ENCODE measurements at regions not wholly inside any gene's neighbourhood (a gene's known extent, or its start where the extent isn't known, plus 50 kb on each side); places are given as distances from the start of the nearest gene placed in this dataset.

GRCh38 chr20:48205281-48205782 is 420.1 kb upstream of the SULF2 start:
- H3K4me1 Mint-ChIP-seq (ENCODE audit: low read depth), result no peaks in the 10 kb centered on the region
- H3K27me3 Mint-ChIP-seq, result no peaks in the 10 kb centered on the region
- H3K27ac Mint-ChIP-seq, result no peak overlapping the region
- no peak overlapping the region for H3K4me3 Mint-ChIP-seq
- H3K9me3 Mint-ChIP-seq (ENCODE audit: low read depth), result no peaks in the 10 kb centered on the region
- H3K36me3 Mint-ChIP-seq, result no peaks in the 10 kb centered on the region

DNA sequence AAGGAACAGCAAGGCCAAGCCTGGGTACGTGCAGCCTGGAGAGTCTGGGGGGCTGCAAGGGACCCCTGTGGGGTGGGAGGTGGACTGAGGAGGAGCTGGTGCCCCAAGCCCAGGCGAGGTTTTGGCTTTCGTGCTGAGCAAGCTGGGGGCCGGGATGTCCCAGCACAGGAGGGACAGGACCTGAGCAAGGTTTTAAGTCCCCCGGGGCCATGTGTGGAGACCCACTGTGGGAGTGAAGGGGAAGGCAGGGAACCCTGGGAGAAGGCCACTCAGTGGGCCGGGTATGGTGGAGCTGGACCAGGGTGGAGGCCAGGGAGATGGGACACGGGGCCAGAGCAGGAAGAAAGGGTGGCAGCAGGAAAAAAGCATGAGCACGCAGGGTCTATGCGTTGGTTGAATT is 419.2 kb upstream of the SULF2 start:
- Mint-ChIP-seq H3K36me3 (no peaks in the 10 kb centered on the region), H3K27ac (no peak overlapping the region), H3K4me1 (ENCODE audit: low read depth) (no peaks in the 10 kb centered on the region)

GRCh38 chr20:48203252-48203651 is 418.0 kb upstream of the SULF2 start:
- Mint-ChIP-seq H3K27ac (no peak overlapping the region), H3K9me3 (ENCODE audit: low read depth) (no peaks in the 10 kb centered on the region), H3K4me3 (no peak overlapping the region), H3K4me1 (ENCODE audit: low read depth) (no peaks in the 10 kb centered on the region), H3K36me3 (no peaks in the 10 kb centered on the region), H3K27me3 (no peaks in the 10 kb centered on the region)

More for the DNA sequence above, 419.2 kb upstream of the SULF2 start:
- H3K4me3 Mint-ChIP-seq, result no peak overlapping the region
- no peaks in the 10 kb centered on the region for H3K27me3 Mint-ChIP-seq
- H3K9me3 Mint-ChIP-seq (ENCODE audit: low read depth), result no peaks in the 10 kb centered on the region

GRCh38 chr20:48202334-48203113 is 417.2 kb upstream of the SULF2 start:
- H3K9me3 Mint-ChIP-seq (ENCODE audit: low read depth), result no peaks in the 10 kb centered on the region
- no peaks in the 10 kb centered on the region for H3K36me3 Mint-ChIP-seq
- no peaks in the 10 kb centered on the region for H3K27me3 Mint-ChIP-seq
- no peaks in the 10 kb centered on the region for H3K4me1 Mint-ChIP-seq (ENCODE audit: low read depth)
- H3K4me3 Mint-ChIP-seq, result no peak overlapping the region
- H3K27ac Mint-ChIP-seq, result no peak overlapping the region

GRCh38 chr20:48201885-48202284 is 416.6 kb upstream of the SULF2 start:
- no peak overlapping the region for H3K4me3 Mint-ChIP-seq
- no peak overlapping the region for H3K27ac Mint-ChIP-seq
- no peaks in the 10 kb centered on the region for H3K36me3 Mint-ChIP-seq
- H3K27me3 Mint-ChIP-seq, result no peaks in the 10 kb centered on the region
- no peaks in the 10 kb centered on the region for H3K4me1 Mint-ChIP-seq (ENCODE audit: low read depth)
- H3K9me3 Mint-ChIP-seq (ENCODE audit: low read depth), result no peaks in the 10 kb centered on the region

DNA sequence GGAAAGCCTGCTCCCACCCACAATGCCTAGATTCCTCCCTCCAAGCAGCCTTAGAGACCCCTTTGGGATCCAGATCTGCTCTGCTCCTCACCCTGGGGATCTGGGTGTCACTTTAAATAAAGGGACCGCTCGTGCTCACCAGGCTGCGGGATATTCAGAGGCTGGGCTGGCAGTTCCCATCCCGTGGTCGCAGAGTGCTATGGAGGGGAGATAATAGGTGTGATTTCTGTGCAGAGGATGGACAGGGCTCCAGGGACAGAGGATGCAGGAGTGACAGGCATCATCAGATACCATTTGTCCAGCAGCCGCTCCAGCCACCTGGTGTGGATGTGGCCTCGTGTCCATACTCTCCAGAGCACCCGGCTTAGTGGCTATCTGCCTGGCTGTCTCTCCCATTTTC is 415.9 kb upstream of the SULF2 start:
- no peak overlapping the region for H3K27ac Mint-ChIP-seq
- H3K27me3 Mint-ChIP-seq, result no peaks in the 10 kb centered on the region
- H3K36me3 Mint-ChIP-seq, result no peaks in the 10 kb centered on the region
- no peak overlapping the region for H3K4me3 Mint-ChIP-seq
- no peaks in the 10 kb centered on the region for H3K9me3 Mint-ChIP-seq (ENCODE audit: low read depth)
- H3K4me1 Mint-ChIP-seq (ENCODE audit: low read depth), result no peaks in the 10 kb centered on the region

DNA sequence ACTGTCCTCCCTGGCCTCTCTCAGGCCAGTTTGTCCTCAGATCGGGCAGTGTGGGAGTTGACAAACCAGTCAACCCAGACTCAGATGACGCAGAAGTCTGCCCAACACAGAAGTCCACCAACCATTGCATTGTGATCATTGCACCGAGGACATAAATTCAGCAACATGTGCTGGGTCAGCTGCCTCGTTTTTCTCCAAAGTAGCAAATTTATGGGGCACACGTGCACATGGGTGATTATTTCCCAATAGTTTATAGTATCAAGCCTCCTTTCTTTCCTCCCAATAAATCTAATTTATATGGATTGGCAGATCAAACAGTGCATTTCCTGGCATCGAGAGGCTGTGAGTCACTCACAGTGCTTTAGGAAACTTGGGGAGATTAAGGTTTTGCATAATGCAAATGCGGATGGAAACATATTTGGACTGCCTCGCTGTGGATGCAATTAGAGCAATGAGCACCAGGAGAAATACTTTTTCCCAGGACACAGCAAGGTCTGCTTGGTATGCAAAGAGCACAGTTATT is 413.7 kb upstream of the SULF2 start:
- no peak overlapping the region for H3K4me3 Mint-ChIP-seq
- H3K36me3 Mint-ChIP-seq, result no peaks in the 10 kb centered on the region

GRCh38 chr20:48197066-48197465 is 411.8 kb upstream of the SULF2 start:
- H3K4me1 Mint-ChIP-seq (ENCODE audit: low read depth), result no peaks in the 10 kb centered on the region
- no peak overlapping the region for H3K4me3 Mint-ChIP-seq
- H3K36me3 Mint-ChIP-seq, result no peaks in the 10 kb centered on the region
- H3K9me3 Mint-ChIP-seq (ENCODE audit: low read depth), result no peaks in the 10 kb centered on the region
- no peaks in the 10 kb centered on the region for H3K27me3 Mint-ChIP-seq
- no peak overlapping the region for H3K27ac Mint-ChIP-seq

More for the DNA sequence above, 413.7 kb upstream of the SULF2 start:
- no peaks in the 10 kb centered on the region for H3K4me1 Mint-ChIP-seq (ENCODE audit: low read depth)
- no peaks in the 10 kb centered on the region for H3K9me3 Mint-ChIP-seq (ENCODE audit: low read depth)
- H3K27ac Mint-ChIP-seq, result no peak overlapping the region
- no peaks in the 10 kb centered on the region for H3K27me3 Mint-ChIP-seq

DNA sequence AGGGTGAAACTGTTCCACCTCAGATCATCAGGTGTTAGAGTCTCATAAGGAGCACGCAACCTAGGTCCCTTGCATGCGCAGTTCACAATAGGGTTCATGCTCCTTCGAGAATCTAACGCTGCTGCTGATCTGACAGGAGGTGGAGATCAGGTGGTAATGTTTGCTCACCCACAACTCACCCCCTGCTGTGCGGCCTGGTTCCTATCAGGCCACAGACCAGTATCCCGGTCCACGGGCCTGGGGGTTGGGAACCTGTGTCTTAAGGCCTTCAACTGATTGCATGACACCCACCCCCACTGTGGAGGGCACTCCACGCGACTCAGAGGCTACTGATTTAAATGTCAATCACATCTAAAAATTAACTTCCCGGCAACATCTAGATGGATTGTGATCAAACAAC is 411.2 kb upstream of the SULF2 start:
- Mint-ChIP-seq H3K4me3 (no peak overlapping the region), H3K4me1 (ENCODE audit: low read depth) (no peaks in the 10 kb centered on the region), H3K9me3 (ENCODE audit: low read depth) (no peaks in the 10 kb centered on the region), H3K27me3 (no peaks in the 10 kb centered on the region), H3K27ac (no peak overlapping the region), H3K36me3 (no peaks in the 10 kb centered on the region)

DNA sequence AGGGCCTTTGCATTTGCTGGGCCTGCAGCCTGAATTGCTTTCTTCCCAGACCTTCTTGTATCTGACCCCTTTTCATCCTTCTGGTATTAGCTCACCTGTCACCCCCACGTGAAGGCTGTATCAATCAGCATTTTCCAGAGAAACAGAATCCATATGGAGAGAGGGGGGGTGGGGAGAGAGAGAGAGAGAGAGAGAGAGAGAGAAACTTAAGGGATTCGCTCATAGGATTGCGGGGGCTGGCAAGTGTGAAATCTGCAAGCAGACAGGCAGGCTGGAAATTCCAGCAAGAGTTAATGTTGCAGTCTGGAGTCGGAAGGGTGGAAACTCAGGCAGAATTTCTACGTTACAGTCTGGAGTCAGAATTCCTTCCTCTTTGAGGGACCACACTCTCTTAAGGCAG is 410.7 kb upstream of the SULF2 start:
- Mint-ChIP-seq H3K36me3 (no peaks in the 10 kb centered on the region), H3K27ac (no peak overlapping the region), H3K4me1 (ENCODE audit: low read depth) (no peaks in the 10 kb centered on the region), H3K4me3 (no peak overlapping the region), H3K9me3 (ENCODE audit: low read depth) (no peaks in the 10 kb centered on the region), H3K27me3 (no peaks in the 10 kb centered on the region)

GRCh38 chr20:48195121-48195870 is 410.0 kb upstream of the SULF2 start:
- Mint-ChIP-seq H3K36me3 (no peaks in the 10 kb centered on the region), H3K27me3 (no peaks in the 10 kb centered on the region), H3K4me1 (ENCODE audit: low read depth) (no peaks in the 10 kb centered on the region), H3K9me3 (ENCODE audit: low read depth) (no peaks in the 10 kb centered on the region), H3K27ac (no peak overlapping the region), H3K4me3 (no peak overlapping the region)

DNA sequence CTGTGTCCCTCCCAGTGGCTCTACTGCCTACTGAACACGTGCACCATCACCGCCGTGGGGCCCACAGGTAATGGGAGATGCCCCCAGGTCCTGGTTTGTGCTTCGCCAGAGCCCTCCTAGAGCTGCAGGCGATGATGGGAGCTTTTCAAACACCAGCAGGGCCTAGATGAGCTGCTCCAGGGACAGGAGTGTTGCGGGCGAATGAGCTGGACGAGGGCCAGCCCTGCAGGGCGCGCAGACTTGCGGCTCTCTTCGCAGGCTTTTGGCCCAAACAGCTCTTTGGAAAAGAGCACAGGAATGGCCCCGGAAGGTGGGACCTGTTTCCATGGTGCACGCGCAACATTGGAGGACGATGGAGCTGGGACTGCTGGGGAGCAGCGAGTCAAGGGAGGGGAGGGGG is 409.3 kb upstream of the SULF2 start:
- no peak overlapping the region for H3K27ac Mint-ChIP-seq
- H3K9me3 Mint-ChIP-seq (ENCODE audit: low read depth), result no peaks in the 10 kb centered on the region
- no peaks in the 10 kb centered on the region for H3K36me3 Mint-ChIP-seq
- H3K4me1 Mint-ChIP-seq (ENCODE audit: low read depth), result no peaks in the 10 kb centered on the region
- no peaks in the 10 kb centered on the region for H3K27me3 Mint-ChIP-seq
- H3K4me3 Mint-ChIP-seq, result no peak overlapping the region

DNA sequence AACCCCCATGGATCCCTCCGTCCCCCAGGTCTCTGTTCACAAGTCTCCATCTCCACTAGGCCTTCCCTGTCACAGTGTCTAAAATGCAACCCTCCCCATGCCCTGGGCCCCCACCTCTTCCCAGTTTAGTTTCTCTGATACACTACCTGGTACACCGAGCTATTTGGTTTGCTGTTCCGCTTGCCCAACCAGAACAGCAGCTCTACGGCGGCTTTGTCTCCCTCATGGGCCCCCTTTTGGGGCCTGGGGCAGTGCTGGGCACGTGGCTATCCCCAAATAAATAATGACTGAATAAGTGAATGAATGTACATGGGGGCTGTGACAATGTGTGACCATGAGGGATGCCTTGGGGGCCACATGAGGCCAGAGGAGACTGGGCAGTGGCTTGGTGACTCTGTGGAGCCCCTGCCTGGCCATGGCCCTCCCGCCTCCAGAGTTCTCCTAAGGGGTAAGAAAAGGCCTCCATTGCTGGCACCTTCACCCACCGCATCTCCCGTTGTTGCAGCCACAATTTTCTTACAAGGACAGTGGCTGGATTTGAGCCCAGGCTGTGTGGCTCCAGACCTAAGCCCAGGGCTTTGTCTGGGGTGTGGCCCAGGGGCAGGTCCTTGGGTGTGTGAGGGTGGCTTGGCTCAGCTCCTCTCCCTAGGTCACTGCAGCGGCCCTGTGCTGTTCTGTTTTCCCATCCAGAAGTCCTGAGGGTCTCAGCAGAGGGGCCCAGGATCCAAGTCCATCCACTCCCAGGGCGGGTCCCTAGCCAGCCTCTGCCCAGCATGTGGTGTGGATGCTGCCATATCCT is 408.5 kb upstream of the SULF2 start:
- Mint-ChIP-seq H3K27ac (no peak overlapping the region), H3K9me3 (ENCODE audit: low read depth) (no peaks in the 10 kb centered on the region), H3K4me3 (no peak overlapping the region), H3K36me3 (no peaks in the 10 kb centered on the region), H3K27me3 (no peaks in the 10 kb centered on the region), H3K4me1 (ENCODE audit: low read depth) (no peaks in the 10 kb centered on the region)

GRCh38 chr20:48192109-48192508 is 406.8 kb upstream of the SULF2 start:
- no peaks in the 10 kb centered on the region for H3K27me3 Mint-ChIP-seq
- H3K4me1 Mint-ChIP-seq (ENCODE audit: low read depth), result no peaks in the 10 kb centered on the region
- H3K4me3 Mint-ChIP-seq, result no peak overlapping the region
- no peak overlapping the region for H3K27ac Mint-ChIP-seq
- no peaks in the 10 kb centered on the region for H3K9me3 Mint-ChIP-seq (ENCODE audit: low read depth)
- H3K36me3 Mint-ChIP-seq, result no peaks in the 10 kb centered on the region

DNA sequence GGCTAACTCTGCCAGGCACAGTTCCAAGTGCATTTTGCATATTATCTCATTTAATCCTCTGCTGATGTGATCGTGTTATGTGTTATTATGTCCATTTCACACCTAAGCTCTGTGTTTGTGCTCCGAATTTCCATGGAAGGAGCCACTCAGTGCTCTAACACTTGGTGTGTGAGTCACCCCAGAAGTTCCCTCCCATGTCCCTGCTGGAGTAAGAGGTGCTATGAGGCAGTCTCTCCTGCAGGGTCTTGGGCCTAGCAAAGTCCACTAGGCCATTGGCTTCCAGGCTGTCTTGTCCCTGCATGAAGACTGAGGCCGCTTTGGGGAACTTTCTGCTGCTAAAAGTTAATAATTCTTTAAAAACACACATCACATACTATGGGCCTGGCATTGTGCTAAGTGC is 405.9 kb upstream of the SULF2 start:
- Mint-ChIP-seq H3K4me1 (ENCODE audit: low read depth) (no peaks in the 10 kb centered on the region), H3K27ac (no peak overlapping the region), H3K27me3 (no peaks in the 10 kb centered on the region), H3K4me3 (no peak overlapping the region), H3K36me3 (no peaks in the 10 kb centered on the region), H3K9me3 (ENCODE audit: low read depth) (no peaks in the 10 kb centered on the region)

All from activated naive CD8-positive, alpha-beta T cell (primary cell).